BE2C (cell line): ENCODE measurements at regions not wholly inside any gene's neighbourhood (a gene's known extent, or its start where the extent isn't known, plus 50 kb on each side); places are given as distances from the start of the nearest gene placed in this dataset.
"Not testable (repeated sequence)": the region's sequence is repeated elsewhere in the genome, so short reads cannot be mapped to it uniquely, and the experiment has no call there.

Source experiments
- DNase-seq: peaks from one replicate; pipeline ENCODE4 v3.0.0-alpha.2; 2020
- H3K27me3 ChIP-seq: fragments of 250-450 bp; sonication (Bioruptor Pico); 2 replicates; pipeline ENCODE4 v1.5.1; 2020; ENCODE audit warnings: mild to moderate bottlenecking
- H3K36me3 ChIP-seq: fragments of 250-450 bp; sonication (Bioruptor Pico); 2 replicates; pipeline ENCODE4 v1.5.1; 2020; ENCODE audit warnings: mild to moderate bottlenecking
- H3K4me1 ChIP-seq: fragments of 250-450 bp; sonication (Bioruptor Pico); 2 replicates; pipeline ENCODE4 v1.5.1; 2020
- H3K4me3 ChIP-seq: 2 replicates; pipeline ENCODE4 v1.5.1; 2011; ENCODE audit warnings: low read depth, low read length
- H3K9me3 ChIP-seq: fragments of 250-450 bp; sonication (Bioruptor Pico); 2 replicates; pipeline ENCODE4 v1.5.1; 2020
- CTCF ChIP-seq: IDR thresholded peaks from 2 replicates; pipeline ENCODE4 v1.5.1; 2012; ENCODE audit warnings: mild to moderate bottlenecking, low read depth, low read length

GRCh38 chr12:28780096-28780495 lies 369.0 kb upstream of the FAR2 start:
- TF ChIP-seq CTCF = no peak
- Histone ChIP-seq H3K9me3 (no peaks in the 10 kb centered on the region), H3K27me3 (no peaks in the 10 kb centered on the region), H3K36me3 (no peaks in the 10 kb centered on the region), H3K4me3 (no peak overlapping the region), H3K4me1 (no peaks in the 10 kb centered on the region; the same call in 1 of the 2 replicates)
- peak; percentile 22 for DNase-seq

- H3K36me3 ChIP-seq = no peaks in the 10 kb centered on the region
- no peaks in the 10 kb centered on the region for H3K9me3 ChIP-seq
- no peak overlapping the region for H3K4me3 ChIP-seq
- no peaks in the 10 kb centered on the region for H3K27me3 ChIP-seq
- TF ChIP-seq CTCF = no peak
- H3K4me1 ChIP-seq = no peaks in the 10 kb centered on the region; the same call in 1 of the 2 replicates
- DNase-seq = no peak
These were observed 368.1 kb upstream of the FAR2 start for GRCh38 chr12:28780960-28781359.

- H3K36me3 ChIP-seq = no peaks in the 10 kb centered on the region
- H3K27me3 ChIP-seq = no peaks in the 10 kb centered on the region
- H3K4me1 ChIP-seq = no peaks in the 10 kb centered on the region
- H3K9me3 ChIP-seq = no peaks in the 10 kb centered on the region
- TF ChIP-seq CTCF = no peak
- H3K4me3 ChIP-seq = no peak overlapping the region
- DNase-seq = no peak
These were observed 367.1 kb upstream of the FAR2 start for GRCh38 chr12:28781671-28782652.

GRCh38 chr12:28782812-28783211 lies 366.3 kb upstream of the FAR2 start:
- Histone ChIP-seq H3K27me3 (no peaks in the 10 kb centered on the region), H3K9me3 (no peaks in the 10 kb centered on the region), H3K36me3 (no peaks in the 10 kb centered on the region), H3K4me3 (no peak overlapping the region), H3K4me1 (no peaks in the 10 kb centered on the region)
- no peak for TF ChIP-seq CTCF
- no peak for DNase-seq

GRCh38 chr12:28787151-28787550 lies 361.9 kb upstream of the FAR2 start:
- no peaks in the 10 kb centered on the region for H3K9me3 ChIP-seq
- H3K27me3 ChIP-seq = no peaks in the 10 kb centered on the region
- no peak for TF ChIP-seq CTCF
- no peaks in the 10 kb centered on the region for H3K4me1 ChIP-seq
- no peaks in the 10 kb centered on the region for H3K36me3 ChIP-seq
- no peak overlapping the region for H3K4me3 ChIP-seq
- DNase-seq = no peak

- not testable (repeated sequence) for H3K36me3 ChIP-seq, H3K4me1 ChIP-seq, H3K9me3 ChIP-seq, H3K27me3 ChIP-seq, H3K4me3 ChIP-seq, DNase-seq
These were observed 360.8 kb upstream of the FAR2 start for GRCh38 chr12:28788256-28788655.
